Ascending aorta (tissue), 2 donors: ENCODE measurements at regions not wholly inside any gene's neighbourhood (a gene's known extent, or its start where the extent isn't known, plus 50 kb on each side); places are given as distances from the start of the nearest gene placed in this dataset.

Experiments
- DNase-seq, 2 donors: peaks; one replicate each; pipeline ENCODE4 v3.0.0-alpha.2; 2019; ENCODE audit warnings: low spot score in 2 of 2
- H3K27ac ChIP-seq, 2 donors: fragments of 200-600 bp; sonication (generic); one replicate each; pipeline ENCODE4 v1.5.1; 2016 to 2017; ENCODE audit warnings: mild to moderate bottlenecking in 1 of 2
- H3K27me3 ChIP-seq: fragments of 200-600 bp; sonication (generic); one replicate; pipeline ENCODE4 v1.5.1; 2017
- H3K36me3 ChIP-seq, 2 donors: fragments of 200-600 bp; sonication (generic); one replicate each; pipeline ENCODE4 v1.5.1; 2016
- H3K4me1 ChIP-seq, 2 donors: fragments of 200-600 bp; sonication (generic); one replicate each; pipeline ENCODE4 v1.5.1; 2016 to 2017; ENCODE audit warnings: mild to moderate bottlenecking in 1 of 2
- H3K4me3 ChIP-seq, 2 donors: fragments of 200-600 bp; sonication (generic); one replicate each; pipeline ENCODE4 v1.5.1; 2016 to 2017; ENCODE audit warnings: mild to moderate bottlenecking in 1 of 2
- H3K9me3 ChIP-seq, 2 donors: fragments of 200-600 bp; sonication (generic); one replicate each; pipeline ENCODE4 v1.5.1; 2016
- CTCF ChIP-seq, 3 experiments: fragments of 200-600 bp in 2 of 3; fragments of 450-650 bp in 1 of 3; sonication (generic) in 2 of 3; IDR thresholded peaks; one replicate each; pipeline ENCODE4 v1.5.1; 2016 to 2019; ENCODE audit warnings: antibody characterized with exemption in 3 of 3, mild to moderate bottlenecking in 1 of 3, moderate library complexity in 1 of 3
- intact Hi-C: fragments of 100-400 bp; cut with DNase I; formaldehyde crosslinking; loops from one replicate; pipeline ENCODE4 v1.15.1; 2023

- Histone ChIP-seq H3K4me1 (no peaks in the 10 kb centered on the region), H3K4me3 (no peak overlapping the region), H3K27ac (peak overlapping the region; percentile 25 to 34), H3K36me3 (peaks cover 33 to 64% of the 10 kb centered on the region in 2 donors), H3K27me3 (no peaks in the 10 kb centered on the region), H3K9me3 (no peaks in the 10 kb centered on the region)
- TF ChIP-seq CTCF (IDR thresholded peaks at IDR 0.05): peak; percentile 80 to 90 (median 84)
- intact Hi-C loops: loop anchor here (1.0 to 10.0 kb wide), 2 partner anchors 85 to 552 kb away; no protein-coding TSS in a partner anchor
- DNase-seq: peak; percentile 19 to 90
These were observed 73.8 kb downstream of the SYNE3 start for GRCh38 chr14:95442633-95443021.

GRCh38 chr14:95442016-95442632 lies 74.3 kb downstream of the SYNE3 start:
- H3K36me3 ChIP-seq: peaks cover 29 to 69% of the 10 kb centered on the region in 2 donors
- H3K27me3 ChIP-seq: no peaks in the 10 kb centered on the region
- H3K27ac ChIP-seq: peak overlapping the region in 1 of 2 donors; percentile 34
- no peak for DNase-seq
- no peaks in the 10 kb centered on the region for H3K9me3 ChIP-seq
- intact Hi-C loops: loop anchor here (1.0 to 10.0 kb wide), 2 partner anchors 85 to 553 kb away; no protein-coding TSS in a partner anchor
- no peak for TF ChIP-seq CTCF (IDR thresholded peaks at IDR 0.05)
- H3K4me1 ChIP-seq: no peaks in the 10 kb centered on the region
- H3K4me3 ChIP-seq: no peak overlapping the region

- intact Hi-C loops: loop anchor here (10.0 kb wide), 1 partner anchor 554 kb away; no protein-coding TSS in a partner anchor
- H3K9me3 ChIP-seq: no peaks in the 10 kb centered on the region
- H3K36me3 ChIP-seq: peaks cover 36 to 77% of the 10 kb centered on the region in 2 donors
- no peak overlapping the region for H3K4me3 ChIP-seq
- DNase-seq: no peak
- H3K27ac ChIP-seq: no peak overlapping the region
- no peak for TF ChIP-seq CTCF (IDR thresholded peaks at IDR 0.05)
- no peaks in the 10 kb centered on the region for H3K27me3 ChIP-seq
- no peaks in the 10 kb centered on the region for H3K4me1 ChIP-seq
These were observed 75.5 kb downstream of the SYNE3 start for GRCh38 chr14:95440951-95441350.

- Histone ChIP-seq H3K27ac (no peak overlapping the region), H3K4me3 (no peak overlapping the region), H3K36me3 (peaks cover 33 to 77% of the 10 kb centered on the region in 2 donors), H3K27me3 (no peaks in the 10 kb centered on the region), H3K9me3 (no peaks in the 10 kb centered on the region), H3K4me1 (no peaks in the 10 kb centered on the region)
- no peak for DNase-seq
- TF ChIP-seq CTCF (IDR thresholded peaks at IDR 0.05): no peak
- intact Hi-C loops: loop anchor here (10.0 kb wide), 1 partner anchor 554 kb away; no protein-coding TSS in a partner anchor
These were observed 76.0 kb downstream of the SYNE3 start for GRCh38 chr14:95440496-95440895.

- DNase-seq: no peak
- H3K9me3 ChIP-seq: no peaks in the 10 kb centered on the region
- no peaks in the 10 kb centered on the region for H3K27me3 ChIP-seq
- TF ChIP-seq CTCF (IDR thresholded peaks at IDR 0.05): no peak
- no peak overlapping the region for H3K4me3 ChIP-seq
- H3K27ac ChIP-seq: no peak overlapping the region
- H3K4me1 ChIP-seq: no peaks in the 10 kb centered on the region
- peaks cover 32 to 77% of the 10 kb centered on the region in 2 donors for H3K36me3 ChIP-seq
- intact Hi-C loops: loop anchor here (10.0 kb wide), 1 partner anchor 555 kb away; no protein-coding TSS in a partner anchor
These were observed 76.6 kb downstream of the SYNE3 start for GRCh38 chr14:95439881-95440280.
